K562 (cell line): ENCODE measurements at regions not wholly inside any gene's neighbourhood (a gene's known extent, or its start where the extent isn't known, plus 50 kb on each side); places are given as distances from the start of the nearest gene placed in this dataset.

ENCODE experiments used
- CTCF ChIP-seq, 3 experiments: IDR thresholded peaks in 2 of 3; conservative IDR thresholded peaks in 1 of 3; 2 replicates each; pipeline ENCODE4 v1.5.1; 2011 to 2012; ENCODE audit warnings: low read length in 3 of 3, mild to moderate bottlenecking in 3 of 3, control low read depth in 2 of 3, improper control_type of control experiment in 1 of 3, inconsistent platforms in 1 of 3, low read depth in 1 of 3, mixed read lengths in 1 of 3, moderate library complexity in 1 of 3; ENCODE audit not compliant: insufficient read depth in 2 of 3
- KDM5B ChIP-seq: fragments of 200-600 bp; sonication (generic); IDR thresholded peaks from 2 replicates; pipeline ENCODE4 v1.6.1; 2012; ENCODE audit warnings: low read depth, mild to moderate bottlenecking, moderate library complexity, low read length, control low read depth, inconsistent platforms; ENCODE audit not compliant: insufficient replicate concordance
- PATZ1 ChIP-seq: fragments of 250-450 bp; sonication (Bioruptor Pico); IDR thresholded peaks from 2 replicates; pipeline ENCODE4 v1.5.0; 2020; ENCODE audit warnings: mild to moderate bottlenecking, borderline replicate concordance
- POLR2AphosphoS5 ChIP-seq: IDR thresholded peaks from 2 replicates; pipeline ENCODE4 v1.6.1; 2011; ENCODE audit warnings: mild to moderate bottlenecking, low read depth, low read length, moderate library complexity; ENCODE audit not compliant: control insufficient read depth, insufficient read depth
- SETDB1 ChIP-seq: IDR thresholded peaks from one replicate; pipeline ENCODE4 v1.6.1; 2012; ENCODE audit warnings: low read length, control low read depth, inconsistent platforms
- TCFL5 ChIP-seq: fragments of 250-450 bp; sonication (Bioruptor Pico); conservative IDR thresholded peaks from 2 replicates; pipeline ENCODE4 v1.6.1; 2021; ENCODE audit warnings: mild to moderate bottlenecking, moderate library complexity, matching md5 sums
- TEAD4 ChIP-seq, 2 experiments: sonication (generic) in 1 of 2; formaldehyde crosslinking in 1 of 2; IDR thresholded peaks; 2 replicates each; pipeline versions ENCODE4 v1.6.1 to v1.8.0; 2012 to 2022; ENCODE audit warnings: borderline replicate concordance in 1 of 2, inconsistent platforms in 1 of 2, low read length in 1 of 2, mild to moderate bottlenecking in 1 of 2, missing genetic modification reagents in 1 of 2
- U2AF2 ChIP-seq: fragments of 200-400 bp; formaldehyde crosslinking; optimal IDR thresholded peaks from 2 replicates; pipeline ENCODE3; 2017; ENCODE audit warnings: low read depth, mild to moderate bottlenecking, low read length
- USF2 ChIP-seq: sonication (generic); formaldehyde crosslinking; IDR thresholded peaks from 2 replicates; pipeline ENCODE4 v1.5.0; 2020; ENCODE audit warnings: missing genetic modification reagents
- ZNF407 ChIP-seq: fragments of 450-650 bp; IDR thresholded peaks from 2 replicates; pipeline ENCODE4 v1.6.1; 2016; ENCODE audit warnings: low read depth

GRCh38 chr6:49305010-49305409, 158.0 kb downstream of the MMUT start:
- TF ChIP-seq CTCF (IDR thresholded peaks at IDR 0.05 in 2 of 3, conservative IDR thresholded peaks at IDR 0.05 in 1 of 3; ENCODE audit: insufficient read depth in 2 of 3, low read depth in 1 of 3, low read length in 3 of 3): no peak
- TF ChIP-seq TCFL5 (CRISPR knock-in tag): no peak
- TF ChIP-seq ZNF407: no peak
- no peak for TF ChIP-seq TEAD4 (IDR thresholded peaks at IDR 0.05; ENCODE audit: low read length)
- no peak for TF ChIP-seq TEAD4 (CRISPR knock-in tag; IDR thresholded peaks at IDR 0.05; ENCODE audit: borderline replicate concordance)
- TF ChIP-seq POLR2AphosphoS5: no peak
- no peak for TF ChIP-seq KDM5B
- no peak for TF ChIP-seq SETDB1
- TF ChIP-seq USF2 (CRISPR knock-in tag): no peak
- TF ChIP-seq PATZ1 (CRISPR knock-in tag): no peak
- no peak for TF ChIP-seq U2AF2
